GM03348 (cell line): ENCODE measurements at regions not wholly inside any gene's neighbourhood (a gene's known extent, or its start where the extent isn't known, plus 50 kb on each side); places are given as distances from the start of the nearest gene placed in this dataset.

Experiments used
- DNase-seq: peaks from one replicate; pipeline ENCODE4 v3.0.0; 2012; ENCODE audit warnings: low spot score

DNA sequence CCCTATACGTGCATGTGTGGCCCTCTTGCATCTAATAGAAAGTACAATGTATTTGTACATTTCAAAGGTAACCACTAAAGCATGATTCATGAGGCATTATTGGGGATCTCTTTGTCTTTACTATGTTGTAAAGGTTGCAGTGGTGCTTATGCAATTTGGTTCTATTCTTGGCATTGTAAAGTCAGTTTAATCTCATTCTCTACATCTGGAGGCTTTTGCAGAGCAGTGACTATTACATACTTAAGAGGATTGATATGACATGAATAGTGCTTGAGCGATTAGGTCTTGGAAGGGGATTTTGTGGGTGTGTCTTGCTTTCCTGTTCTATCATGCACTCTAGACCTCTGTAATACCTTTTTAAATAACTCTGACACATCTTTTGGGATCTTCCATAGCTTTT, 610.0 kb downstream of the EFNB2 start:
- no peak for DNase-seq

DNA sequence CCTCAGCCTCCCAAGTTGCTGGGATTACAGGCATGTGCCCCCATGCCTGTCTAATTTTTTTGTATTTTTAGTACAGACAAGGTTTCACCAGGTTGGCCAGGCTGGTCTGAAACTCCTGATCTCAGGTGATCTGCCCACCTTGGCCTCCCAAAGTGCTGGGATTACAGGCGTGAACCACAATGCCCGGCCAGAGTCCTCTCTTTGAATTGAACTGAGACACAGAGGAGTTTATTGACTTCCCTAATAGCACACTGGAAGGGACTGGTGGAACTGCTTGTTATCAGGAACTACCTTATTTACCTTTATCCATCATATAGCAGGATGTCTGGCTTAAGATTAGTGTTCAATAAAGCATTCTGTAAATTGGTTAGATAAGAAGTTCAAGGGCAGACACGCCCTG, 613.8 kb downstream of the EFNB2 start:
- DNase-seq: no peak

DNA sequence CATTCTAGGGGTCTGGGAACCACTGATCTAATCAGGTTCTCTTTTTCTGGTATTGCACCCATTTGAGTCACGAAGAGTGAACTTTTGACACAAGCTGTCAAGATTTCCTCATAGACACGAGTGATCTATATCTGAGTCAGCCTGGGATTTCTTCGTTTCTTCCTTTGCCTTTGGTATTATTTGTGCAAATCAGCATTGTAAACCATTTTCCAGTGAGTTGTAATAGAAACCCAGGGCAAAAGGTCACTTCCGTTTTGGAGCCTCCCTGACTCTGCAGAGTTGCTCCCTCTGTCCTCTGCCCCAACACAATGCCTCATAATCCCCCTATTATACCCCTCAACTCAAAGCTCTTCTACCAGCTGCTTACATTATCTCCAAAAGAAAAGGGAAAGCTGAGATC, 615.1 kb downstream of the EFNB2 start:
- no peak for DNase-seq

DNA sequence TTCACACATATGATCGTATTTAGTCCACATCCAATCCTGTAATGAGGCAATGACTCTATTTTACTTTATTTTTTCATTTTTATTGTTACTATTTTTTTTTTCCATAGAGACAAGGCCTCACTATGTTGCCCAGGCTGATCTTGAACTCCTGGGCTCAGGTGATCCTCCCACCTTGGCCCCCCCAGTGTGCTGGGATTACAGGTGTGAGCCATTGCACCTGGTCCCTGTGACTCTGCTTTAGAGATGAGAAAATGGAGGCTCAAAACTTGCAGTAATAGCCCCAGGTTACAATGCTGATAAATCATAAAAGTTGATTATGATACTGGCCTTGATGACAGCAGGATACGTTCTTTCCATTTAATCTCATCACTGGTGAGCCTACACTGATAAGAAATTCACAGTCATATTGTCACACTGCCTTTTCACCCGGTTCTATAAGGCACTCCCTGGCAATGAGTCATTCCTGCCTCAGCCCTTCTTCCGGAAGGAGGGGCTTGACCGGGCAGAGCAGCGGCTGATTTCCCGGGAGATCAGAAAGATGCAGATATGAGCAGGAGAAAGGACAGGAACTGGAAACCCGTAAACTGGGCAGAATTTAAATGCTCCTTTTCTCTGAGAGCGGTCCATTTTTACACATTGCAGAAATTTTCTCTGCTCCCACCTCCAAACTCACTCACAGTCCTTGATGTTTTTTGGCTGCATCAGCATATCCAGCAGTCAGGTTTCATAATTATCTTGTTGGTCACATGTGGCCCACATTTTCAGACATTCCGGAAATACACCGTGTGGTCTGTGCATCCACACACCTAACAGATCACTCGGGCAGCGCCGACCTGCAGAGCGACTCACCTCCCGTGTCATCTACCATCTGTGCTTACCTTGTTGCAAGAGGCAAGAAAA, 616.4 kb downstream of the EFNB2 start:
- no peak for DNase-seq

DNA sequence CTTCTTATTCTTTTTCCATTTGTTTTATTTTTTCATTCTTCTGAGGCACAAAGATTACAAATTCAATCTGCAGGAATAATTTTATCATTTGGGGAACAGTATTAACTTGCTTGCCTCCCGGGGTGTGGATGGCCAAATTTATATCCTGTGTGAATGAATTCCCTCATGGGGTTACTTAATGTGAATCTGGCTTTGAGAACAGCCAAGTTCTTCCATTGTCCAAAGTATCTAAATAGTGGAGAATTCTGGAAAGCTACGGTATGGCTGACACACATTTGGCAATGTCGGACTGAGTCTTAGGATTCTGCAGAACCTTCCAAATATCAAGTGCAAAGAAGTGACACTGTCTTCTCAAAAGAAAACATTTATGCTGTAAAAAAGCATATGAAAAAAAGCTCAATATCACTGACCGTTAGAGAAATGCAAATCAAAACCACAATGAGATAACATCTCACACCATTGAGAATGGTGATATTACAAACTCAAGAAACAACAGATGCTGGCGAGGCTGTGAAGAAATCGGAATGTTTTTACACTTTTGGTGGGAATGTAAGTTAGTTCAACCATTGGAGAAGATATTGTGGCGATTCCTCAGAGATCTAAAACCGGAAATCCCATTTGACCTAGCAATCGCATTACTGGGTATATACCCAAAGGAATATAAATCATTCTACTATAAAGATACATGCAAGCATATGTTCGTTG, 620.2 kb downstream of the EFNB2 start:
- no peak for DNase-seq

DNA sequence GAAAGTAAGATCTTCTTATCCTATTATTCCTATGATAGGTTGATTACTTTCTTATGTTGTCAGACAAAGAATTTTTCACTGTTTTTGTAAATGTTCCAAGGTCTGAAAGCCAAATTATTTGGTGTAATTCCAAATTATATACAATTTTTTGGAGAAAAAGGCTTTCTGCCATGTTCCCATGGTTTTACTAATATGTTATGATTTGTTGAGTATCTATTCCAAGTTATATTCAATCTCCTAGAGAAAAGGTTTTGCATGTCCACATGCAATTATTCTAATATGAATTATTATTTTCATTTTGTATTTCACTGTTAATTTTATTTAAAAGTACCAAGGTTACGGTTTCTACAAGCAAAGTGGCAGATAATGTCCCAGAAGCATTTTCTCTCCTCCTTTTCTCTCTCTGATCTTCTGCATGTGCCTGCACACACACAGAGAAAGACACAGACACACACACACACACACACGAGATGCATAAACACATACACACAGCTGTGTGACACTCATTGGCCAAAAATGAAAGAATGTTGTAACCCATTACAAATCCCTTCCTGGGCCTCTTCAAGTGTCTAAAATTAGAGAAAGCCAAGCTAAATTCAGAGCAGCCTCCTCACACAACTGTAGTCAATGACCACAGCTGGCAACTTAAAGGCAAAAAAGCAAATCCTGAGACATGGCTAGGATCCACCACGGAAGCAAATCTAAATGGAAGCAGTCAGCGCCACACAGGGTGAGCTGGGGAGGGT, 621.0 kb downstream of the EFNB2 start:
- peak; percentile 14 for DNase-seq

DNA sequence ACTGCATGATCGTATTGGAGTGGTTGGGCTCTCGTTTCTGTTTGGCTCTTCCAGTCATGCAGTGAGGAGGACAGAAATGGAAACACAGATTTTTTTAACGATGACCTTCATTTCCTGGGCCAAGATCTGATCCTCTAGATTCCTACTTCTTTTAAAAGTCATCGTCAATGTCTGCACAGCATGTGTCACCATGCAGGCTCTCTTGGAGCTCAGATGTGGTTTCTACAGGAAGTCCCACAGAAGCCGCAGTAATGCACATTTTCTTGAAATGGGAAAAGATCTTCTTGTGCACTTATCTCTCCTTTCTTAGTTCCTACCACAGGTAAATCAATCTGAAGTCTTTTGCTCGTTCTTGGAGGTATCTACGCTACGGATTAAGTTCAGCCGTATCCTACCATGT, 626.9 kb downstream of the EFNB2 start:
- DNase-seq: no peak

DNA sequence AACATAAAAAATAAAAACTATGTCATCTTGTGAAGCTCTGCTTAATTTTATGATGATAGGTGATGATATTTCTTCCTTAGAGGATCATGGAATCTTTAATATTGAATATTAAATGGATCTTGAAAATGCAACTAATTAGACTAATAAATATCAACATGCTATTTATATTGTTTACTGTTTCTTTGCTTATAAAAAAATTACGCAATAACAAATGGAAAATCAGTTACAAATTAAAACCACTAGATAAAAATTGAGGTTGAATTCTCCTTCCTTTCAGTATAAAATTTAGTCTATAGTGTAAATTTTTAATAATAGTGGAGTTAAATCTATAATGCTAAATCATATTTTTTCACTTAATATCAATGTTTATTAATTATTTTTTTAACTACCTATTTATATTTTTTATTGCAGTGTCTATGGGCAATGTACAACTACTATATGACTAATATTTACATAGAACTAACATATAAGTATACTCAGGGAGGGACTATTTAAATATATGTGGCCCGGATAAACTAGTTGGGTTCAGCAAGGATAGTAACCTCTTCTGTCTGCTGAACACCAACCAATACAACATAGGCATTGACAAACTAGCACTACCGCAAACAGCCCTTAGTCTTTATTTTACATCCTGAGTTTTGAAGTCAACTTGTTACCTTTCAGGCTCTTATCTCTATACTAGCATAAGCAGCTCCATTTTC, 628.0 kb downstream of the EFNB2 start:
- no peak for DNase-seq

DNA sequence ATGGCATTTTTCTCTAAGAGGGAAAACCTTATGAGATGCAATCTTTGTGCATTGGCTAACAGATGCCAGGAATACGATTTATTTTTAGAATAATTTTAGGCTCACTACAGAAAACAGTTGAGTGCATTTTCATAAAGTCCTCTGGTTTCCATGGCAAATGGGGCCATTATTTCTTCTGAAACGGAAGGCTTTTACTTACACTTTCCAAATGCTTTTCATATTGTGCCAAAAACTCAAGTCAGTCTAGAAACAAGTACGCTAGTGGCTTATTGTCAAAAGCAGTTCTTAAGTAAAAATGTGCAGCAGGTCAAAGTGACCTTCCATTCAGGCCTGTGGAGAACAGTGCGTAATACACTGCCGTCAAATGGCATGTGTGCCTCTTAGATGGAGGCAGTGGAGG, 628.7 kb downstream of the EFNB2 start:
- DNase-seq: no peak

DNA sequence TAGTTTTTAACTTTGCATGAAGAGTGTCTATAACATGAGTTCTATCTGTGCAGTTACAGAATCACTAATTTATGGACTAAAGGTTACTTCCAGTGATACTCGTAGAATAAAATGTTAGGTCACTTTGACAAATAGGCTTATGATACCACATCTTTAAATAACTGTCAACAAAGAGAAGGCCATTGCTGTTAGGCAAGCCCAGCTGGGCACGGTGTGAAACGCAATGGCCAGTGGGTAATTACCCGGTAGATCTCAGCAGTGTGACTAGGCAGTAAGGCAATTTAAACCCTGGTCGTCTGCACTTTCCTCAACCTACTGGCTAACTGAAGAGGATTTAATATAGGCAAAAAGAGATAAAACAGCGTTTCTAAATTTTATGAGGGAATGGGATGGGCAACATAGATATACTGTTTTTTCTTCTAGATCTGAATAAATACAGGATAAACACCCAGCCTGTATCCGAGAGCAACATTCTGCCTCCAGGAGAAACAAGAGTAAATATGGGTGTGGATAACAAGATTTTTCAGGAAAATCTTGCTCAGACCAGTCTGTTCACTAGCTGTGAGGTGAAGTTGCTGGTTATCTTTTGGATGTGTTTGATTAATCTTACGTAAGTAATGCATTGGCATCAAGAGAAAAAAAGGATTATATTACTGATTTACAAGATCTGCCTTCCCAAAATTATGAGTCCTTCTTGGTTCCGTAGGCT, 631.3 kb downstream of the EFNB2 start:
- no peak for DNase-seq

DNA sequence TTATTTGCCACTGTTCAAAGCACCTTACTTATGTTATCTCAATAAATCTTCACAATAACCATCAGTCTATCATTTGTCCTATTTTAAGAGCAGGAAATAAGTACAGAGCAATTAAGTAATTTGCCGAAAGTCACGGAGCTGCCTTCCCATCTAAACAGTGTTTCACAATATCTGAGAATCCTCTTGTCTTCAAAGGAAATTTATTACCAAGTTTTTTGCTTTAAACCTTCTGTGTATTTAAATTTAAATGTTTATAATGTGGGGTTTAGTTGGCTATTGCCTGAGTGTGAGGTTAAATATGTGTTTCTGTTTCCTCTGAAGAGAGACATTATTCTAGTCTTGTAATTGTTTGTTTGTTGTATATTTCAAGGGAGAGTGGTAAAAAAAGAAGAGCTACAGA, 633.1 kb downstream of the EFNB2 start:
- no peak for DNase-seq

DNA sequence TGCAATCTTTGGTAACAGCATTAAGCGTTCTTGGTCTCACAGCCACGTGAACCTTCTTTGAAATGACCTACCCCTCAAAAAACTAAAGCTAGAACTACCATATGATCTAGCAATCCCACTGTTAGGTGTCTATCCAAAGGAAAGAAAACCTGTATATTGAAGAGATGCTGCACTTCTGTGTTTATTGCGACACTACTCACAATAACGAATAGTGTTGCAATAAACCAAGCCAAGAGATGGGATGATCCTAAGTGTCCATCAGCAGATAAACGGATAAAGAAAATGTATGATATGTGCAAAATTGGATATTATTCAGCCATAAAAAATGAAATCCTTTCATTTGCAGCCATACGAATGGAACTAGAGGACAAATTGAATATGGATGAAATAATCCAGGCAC, 637.9 kb downstream of the EFNB2 start:
- no peak for DNase-seq

DNA sequence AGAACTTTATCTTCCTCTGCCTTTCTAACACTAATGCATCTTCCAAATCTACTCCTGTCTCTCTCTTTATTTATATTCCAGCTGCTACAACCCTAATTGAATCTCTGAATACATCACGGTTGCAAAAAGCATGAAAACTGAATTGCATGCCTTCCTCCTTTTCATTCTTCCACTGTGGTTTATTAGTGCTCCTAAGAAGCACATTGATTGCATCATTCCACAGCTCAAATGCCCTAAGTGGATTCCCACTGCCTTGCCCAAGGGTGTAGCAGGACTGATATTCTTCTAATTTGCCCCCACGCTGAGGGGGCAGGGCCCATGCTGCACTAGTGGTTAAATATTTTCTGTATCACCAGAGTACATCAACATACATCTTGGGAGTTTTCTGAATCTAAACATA, 640.8 kb downstream of the EFNB2 start:
- DNase-seq: no peak

DNA sequence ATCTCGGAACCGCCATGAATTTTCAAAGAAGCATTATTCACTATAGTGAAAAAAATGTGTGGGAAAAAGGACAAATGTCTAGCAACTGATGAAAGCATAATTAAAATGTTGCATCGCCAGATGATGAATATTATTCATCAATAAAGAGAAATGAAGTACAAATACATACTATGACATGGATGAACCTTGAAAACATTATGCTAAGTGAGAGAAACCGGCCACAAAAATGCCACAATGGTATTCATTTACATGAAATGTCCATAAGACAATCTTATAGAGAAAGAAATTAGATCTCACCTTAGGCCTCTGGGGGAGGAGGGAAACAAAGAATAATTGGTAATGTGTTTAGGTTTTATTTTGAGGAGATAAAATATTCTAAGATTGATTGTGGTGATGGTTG, 645.0 kb downstream of the EFNB2 start:
- no peak for DNase-seq

DNA sequence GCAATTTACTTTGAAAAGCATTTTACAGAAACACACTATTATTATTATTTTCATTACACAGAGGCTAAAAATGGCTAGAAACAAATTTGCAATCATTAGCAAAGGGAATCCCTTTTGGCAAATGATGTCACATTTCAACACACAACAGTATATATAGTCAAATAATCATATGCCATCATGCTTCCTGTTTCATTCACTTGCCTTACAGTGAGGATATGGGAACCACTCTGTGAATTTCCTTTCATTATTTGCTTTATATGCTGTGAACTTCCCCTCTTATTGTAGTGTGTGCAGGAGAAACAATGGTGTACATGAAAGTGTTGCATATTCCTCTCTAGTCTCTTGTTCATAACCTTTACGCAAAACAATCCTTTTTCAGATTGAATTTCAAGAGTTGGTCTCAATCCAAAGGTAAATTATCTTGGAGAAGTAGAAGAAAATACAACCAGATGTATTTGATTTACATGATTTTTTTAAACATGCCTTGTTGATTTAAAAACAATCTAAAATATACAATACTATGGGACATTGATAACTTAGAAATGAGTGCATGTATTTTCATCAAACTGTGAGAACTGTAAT, 657.3 kb downstream of the EFNB2 start:
- DNase-seq: no peak

DNA sequence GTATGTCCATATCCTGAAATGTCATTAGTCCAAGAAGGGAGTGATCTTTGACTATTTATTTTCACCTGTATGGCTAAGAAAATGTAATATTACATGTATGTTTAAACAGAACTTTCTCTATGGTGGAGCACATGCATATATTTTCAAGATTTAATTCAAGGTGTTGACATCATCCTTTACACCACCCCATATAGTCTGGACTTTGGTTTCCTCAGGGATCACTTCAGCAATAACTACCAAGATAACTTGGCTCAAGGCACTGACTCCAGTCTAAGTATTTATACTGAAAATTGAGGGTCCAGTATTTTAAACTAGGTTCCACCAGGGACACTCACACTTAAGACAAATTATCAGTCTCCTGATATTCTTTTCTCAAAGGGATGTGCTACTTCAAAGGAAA, 660.6 kb downstream of the EFNB2 start:
- no peak for DNase-seq

DNA sequence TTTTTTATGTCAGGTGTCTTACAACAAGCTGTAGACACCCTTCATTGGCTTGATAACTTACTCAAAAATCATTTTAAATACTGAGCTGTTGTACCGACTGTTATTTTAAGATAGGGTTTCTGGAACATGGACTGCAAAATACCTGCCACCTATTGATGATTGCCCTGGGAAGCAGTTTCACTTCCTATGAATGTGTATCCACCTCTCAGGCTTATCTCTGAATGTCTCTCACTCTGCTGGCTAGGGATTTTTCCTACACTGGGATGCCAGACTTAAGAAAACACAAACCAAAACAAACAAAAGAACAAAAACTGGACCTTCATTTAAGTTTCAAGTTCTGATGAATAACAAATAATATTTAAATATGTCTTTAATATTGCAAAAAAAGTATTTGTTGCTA, 663.7 kb downstream of the EFNB2 start:
- DNase-seq: no peak

DNA sequence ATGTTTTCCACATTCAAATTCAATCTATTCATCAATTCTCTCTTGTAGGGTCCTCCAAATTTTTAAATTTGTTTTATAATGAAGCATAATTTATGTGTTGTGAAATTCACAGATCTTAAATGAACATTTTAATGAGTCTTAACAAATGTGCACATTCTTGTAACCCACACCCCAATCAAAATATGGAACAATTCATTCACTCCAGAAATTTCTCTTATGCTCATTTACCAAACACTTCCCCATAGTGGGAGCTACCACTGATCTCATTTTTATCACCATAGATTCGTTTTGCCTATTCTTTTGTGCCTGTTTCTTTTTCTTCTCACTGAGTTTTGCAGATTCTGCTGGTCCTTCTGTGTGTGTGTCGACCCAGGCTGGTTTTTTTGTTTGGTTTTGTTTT, 664.1 kb downstream of the EFNB2 start:
- no peak for DNase-seq

DNA sequence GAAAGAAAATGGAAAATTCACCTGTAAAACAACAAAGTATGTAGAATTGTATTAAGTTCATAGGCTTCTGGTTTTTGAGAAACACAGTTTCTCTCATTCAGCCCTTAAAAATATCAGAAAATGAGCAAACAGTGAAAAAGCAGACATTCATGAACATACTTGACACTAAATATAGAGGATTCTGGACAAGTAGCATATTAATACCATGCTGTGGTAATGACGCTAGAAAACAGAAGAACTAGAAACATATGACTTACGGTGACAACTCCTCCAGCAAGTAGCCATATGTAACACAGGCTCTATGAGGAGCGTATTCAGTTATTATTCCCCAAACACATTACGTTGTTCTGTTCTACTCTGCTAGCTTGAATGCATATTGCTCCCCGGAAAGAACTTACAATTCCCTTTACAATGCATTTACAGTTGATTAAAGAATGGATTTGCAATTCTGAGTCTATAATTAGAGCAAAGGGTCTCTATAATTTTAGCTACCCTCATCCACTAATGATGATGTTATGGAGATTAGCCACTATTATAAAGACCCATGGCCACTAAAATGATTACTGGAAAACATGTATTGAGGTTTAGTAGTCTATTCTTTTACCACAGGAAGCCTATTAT, 672.1 kb downstream of the EFNB2 start:
- no peak for DNase-seq

DNA sequence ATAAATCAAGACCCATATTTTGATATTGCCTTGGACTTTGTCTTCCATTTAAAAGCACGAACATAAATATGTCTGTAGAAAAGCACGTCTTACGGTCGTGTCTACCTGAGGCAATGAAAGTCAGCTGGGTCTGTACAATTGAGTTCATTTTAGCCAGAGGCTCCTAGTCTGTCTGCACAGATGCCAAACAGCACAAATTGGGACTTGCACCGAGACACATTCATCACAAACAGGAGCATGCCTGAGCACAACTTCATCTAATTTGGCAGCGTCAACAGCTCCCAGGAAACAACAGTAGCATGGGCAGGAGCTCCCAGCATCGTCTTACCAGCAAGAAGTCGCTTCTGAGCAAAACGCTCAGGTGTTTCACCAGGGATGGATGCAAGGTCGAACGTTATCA, 687.0 kb downstream of the EFNB2 start:
- no peak for DNase-seq
